ENCODE measurements at regions not wholly inside any gene's neighbourhood (a gene's known extent, or its start where the extent isn't known, plus 50 kb on each side); places are given as distances from the start of the nearest gene placed in this dataset.
"Not testable (repeated sequence)": the region's sequence is repeated elsewhere in the genome, so short reads cannot be mapped to it uniquely, and the experiment has no call there.

GRCh38 chr1:191052888-191053287, 575.2 kb upstream of the BRINP3 start:
- Histone ChIP-seq H3K9me3 (no peaks in the 10 kb centered on the region), H3K4me3 (no peak overlapping the region), H3K27ac (no peak overlapping the region), H3K27me3 (no peaks in the 10 kb centered on the region), H3K4me1 (no peaks in the 10 kb centered on the region), H3K36me3 (no peaks in the 10 kb centered on the region)
- WGBS, 2 donors: 79 to 88% methylated on average over 6 of the region's 6 CpGs
- DNase-seq (no peak), ATAC-seq (ENCODE audit: low FRiP score in 2 of 2) (no peak)
- TF ChIP-seq POLR2A (IDR thresholded peaks at IDR 0.05): no peak
- TF ChIP-seq EP300 (IDR thresholded peaks at IDR 0.05): no peak
- TF ChIP-seq POLR2AphosphoS5 (IDR thresholded peaks at IDR 0.05): no peak
- no peak for TF ChIP-seq CTCF (IDR thresholded peaks at IDR 0.05)

DNA sequence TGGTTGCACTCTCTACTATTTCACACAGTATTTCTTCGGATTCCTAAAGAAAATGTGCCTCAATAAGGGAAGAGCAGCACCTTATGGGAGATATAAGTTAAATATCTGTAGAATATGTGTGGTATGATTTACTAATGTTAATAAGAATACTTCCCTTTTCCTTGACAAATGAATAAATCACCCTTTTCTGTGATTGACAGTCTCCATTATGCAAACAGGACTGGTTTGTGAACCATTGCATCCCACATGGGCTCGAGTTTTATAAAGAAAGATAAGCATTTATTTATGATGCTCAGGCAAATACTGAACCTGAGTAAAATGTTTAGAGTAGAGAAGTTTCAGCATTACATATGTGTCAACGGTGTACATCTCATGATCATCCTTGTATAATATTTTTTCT, 587.7 kb upstream of the BRINP3 start:
- ATAC-seq (ENCODE audit: low FRiP score in 2 of 2): no peak
- no peaks in the 10 kb centered on the region for H3K9me3 ChIP-seq

GRCh38 chr1:191065771-191066170, 588.1 kb upstream of the BRINP3 start:
- Histone ChIP-seq H3K4me1 (no peaks in the 10 kb centered on the region), H3K4me3 (no peak overlapping the region), H3K9me3 (no peaks in the 10 kb centered on the region), H3K36me3 (no peaks in the 10 kb centered on the region), H3K27me3 (no peaks in the 10 kb centered on the region), H3K27ac (no peak overlapping the region)
- DNase-seq: no peak
- 15 to 39% methylated on average over 1 of the region's 1 CpG for WGBS, 2 donors
- TF ChIP-seq CTCF (IDR thresholded peaks at IDR 0.05): no peak
- ATAC-seq (ENCODE audit: low FRiP score in 2 of 2): no peak

More for the DNA sequence above, 587.7 kb upstream of the BRINP3 start:
- no peak overlapping the region for H3K27ac ChIP-seq
- H3K4me1 ChIP-seq: no peaks in the 10 kb centered on the region
- H3K27me3 ChIP-seq: no peaks in the 10 kb centered on the region
- no peak overlapping the region for H3K4me3 ChIP-seq
- 45 to 58% methylated on average over 3 of the region's 3 CpGs for WGBS, 2 donors
- no peak for DNase-seq
- TF ChIP-seq POLR2AphosphoS5 (IDR thresholded peaks at IDR 0.05): no peak
- H3K36me3 ChIP-seq: no peaks in the 10 kb centered on the region

DNA sequence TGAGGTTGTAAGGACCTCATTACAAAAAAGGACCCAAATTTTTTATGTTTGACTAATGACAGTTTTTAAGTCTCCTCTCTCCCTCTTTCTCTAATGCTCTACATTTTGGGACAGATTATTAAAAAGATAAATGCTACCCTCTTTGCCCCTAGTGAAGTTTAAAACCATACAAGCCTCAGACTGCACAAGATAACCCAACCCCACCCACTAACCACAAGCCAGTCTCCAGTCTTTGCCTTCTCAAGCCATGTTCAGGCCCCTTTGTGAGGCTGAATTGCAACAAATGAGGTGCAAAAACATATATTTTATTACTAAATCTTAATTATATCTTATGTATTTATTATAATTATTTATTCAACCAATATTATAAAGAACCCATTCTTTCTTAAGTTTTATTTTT, 597.2 kb upstream of the BRINP3 start:
- Histone ChIP-seq H3K9me3 (no peaks in the 10 kb centered on the region), H3K27ac (no peak overlapping the region), H3K4me1 (no peaks in the 10 kb centered on the region), H3K36me3 (no peaks in the 10 kb centered on the region), H3K27me3 (no peaks in the 10 kb centered on the region), H3K4me3 (no peak overlapping the region)
- TF ChIP-seq POLR2A (IDR thresholded peaks at IDR 0.05) (no peak), POLR2AphosphoS5 (IDR thresholded peaks at IDR 0.05) (no peak), CTCF (IDR thresholded peaks at IDR 0.05) (no peak), EP300 (IDR thresholded peaks at IDR 0.05) (no peak)
- ATAC-seq (ENCODE audit: low FRiP score in 2 of 2) (no peak), DNase-seq (no peak)

DNA sequence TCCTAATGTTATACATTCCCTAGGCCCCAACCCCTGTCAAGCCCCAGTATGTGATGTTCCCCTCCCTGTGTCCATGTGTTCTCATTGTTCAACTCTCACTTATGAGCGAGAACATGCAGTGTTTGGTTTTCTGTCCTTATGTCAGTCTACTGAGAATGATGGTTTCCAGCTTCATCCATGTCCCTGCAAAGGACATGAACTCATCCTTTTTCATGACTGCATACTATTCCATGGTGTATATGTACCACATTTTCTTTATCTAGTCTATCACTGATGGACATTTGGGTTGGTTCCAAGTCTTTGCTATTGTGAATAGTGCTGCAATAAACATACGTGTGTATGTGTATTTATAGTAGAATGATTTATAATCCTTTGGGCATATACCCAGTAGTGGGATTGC, 605.4 kb upstream of the BRINP3 start:
- not testable (repeated sequence) for H3K4me1 ChIP-seq; ATAC-seq (ENCODE audit: low FRiP score in 2 of 2); H3K27me3 ChIP-seq; DNase-seq; H3K4me3 ChIP-seq; H3K36me3 ChIP-seq; H3K9me3 ChIP-seq; H3K27ac ChIP-seq
- WGBS, 2 donors: 86 to 91% methylated on average over 2 of the region's 2 CpGs

- no peak for DNase-seq
- Histone ChIP-seq H3K9me3 (peaks cover 0 to 5% (median 0%) of the 10 kb centered on the region in 4 donors), H3K4me3 (no peak overlapping the region), H3K4me1 (no peaks in the 10 kb centered on the region), H3K27me3 (no peaks in the 10 kb centered on the region), H3K27ac (no peak overlapping the region), H3K36me3 (no peaks in the 10 kb centered on the region)
- ATAC-seq (ENCODE audit: low FRiP score in 2 of 2): no peak
- TF ChIP-seq POLR2AphosphoS5 (IDR thresholded peaks at IDR 0.05): no peak
- no peak for TF ChIP-seq POLR2A (IDR thresholded peaks at IDR 0.05)
- TF ChIP-seq EP300 (IDR thresholded peaks at IDR 0.05): no peak
- TF ChIP-seq CTCF (IDR thresholded peaks at IDR 0.05): no peak
Measured at GRCh38 chr1:191085121-191085520, 607.5 kb upstream of the BRINP3 start.

Measured in upper lobe of left lung (tissue), 6 donors.